ENCODE measurements at regions not wholly inside any gene's neighbourhood (a gene's known extent, or its start where the extent isn't known, plus 50 kb on each side); places are given as distances from the start of the nearest gene placed in this dataset.

- Histone ChIP-seq H2BK15ac (ENCODE audit: low read length) (no peak overlapping the region), H3K79me1 (ENCODE audit: low read depth, low read length) (no peaks in the 10 kb centered on the region), H3K79me2 (ENCODE audit: control insufficient read depth in 1 of 2, insufficient read depth in 2 of 2, low read length in 2 of 2) (no peaks in the 10 kb centered on the region), H2AK5ac (ENCODE audit: low read depth, low read length) (no peak overlapping the region), H3K4me3 (ENCODE audit: extremely low read depth in 1 of 4, insufficient read depth in 2 of 4, low read depth in 3 of 4, low read length in 4 of 4) (no peak overlapping the region), H3K27ac (ENCODE audit: low read depth, low read length) (no peak overlapping the region), H3K23me2 (ENCODE audit: low read depth, low read length) (no peaks in the 10 kb centered on the region), H3K18ac (ENCODE audit: extremely low read depth, low read length) (no peak overlapping the region), H2BK12ac (ENCODE audit: low read depth, low read length) (no peak overlapping the region), H3K4me1 (replicated peaks in 1 of 4; ENCODE audit: control insufficient read depth in 3 of 4, insufficient read depth in 4 of 4, low read length in 3 of 4) (no peaks in the 10 kb centered on the region), H4K5ac (ENCODE audit: insufficient read length, low read depth, low read length) (no peak overlapping the region), H4K20me1 (replicated peaks in 1 of 2; ENCODE audit: control insufficient read depth in 1 of 2, insufficient read depth in 2 of 2, low read length in 2 of 2) (no peaks in the 10 kb centered on the region), H3K9me3 (ENCODE audit: insufficient read depth in 2 of 2, low read depth in 1 of 2, low read length in 1 of 2) (no peaks in the 10 kb centered on the region), H2BK5ac (ENCODE audit: low read depth, low read length) (no peak overlapping the region), H3K56ac (replicated peaks; ENCODE audit: insufficient read length, low read depth, low read length) (no peak overlapping the region), H3K4ac (replicated peaks; ENCODE audit: insufficient read length, low read depth, low read length) (no peak overlapping the region), H2AFZ (ENCODE audit: low read length) (no peak overlapping the region), H3K27me3 (replicated peaks in 1 of 4; ENCODE audit: control insufficient read depth in 3 of 4, extremely low read depth in 1 of 4, insufficient read depth in 3 of 4, low read length in 3 of 4) (no peaks in the 10 kb centered on the region), H2BK120ac (replicated peaks; ENCODE audit: low read depth, low read length) (no peak overlapping the region), H3K23ac (ENCODE audit: insufficient read length) (no peak overlapping the region), H3K9ac (replicated peaks in 1 of 4; ENCODE audit: extremely low read depth in 1 of 4, low read depth in 3 of 4, low read length in 3 of 4) (no peak overlapping the region), H3K4me2 (ENCODE audit: insufficient read depth in 1 of 2, low read depth in 2 of 2, low read length in 2 of 2) (no peak overlapping the region), H4K8ac (ENCODE audit: extremely low read depth, insufficient read depth, low read length) (no peak overlapping the region), H3K14ac (ENCODE audit: insufficient read length) (no peak overlapping the region), H4K91ac (replicated peaks; ENCODE audit: insufficient read length, low read length) (no peak overlapping the region), H3K36me3 (ENCODE audit: control insufficient read depth in 2 of 4, insufficient read depth in 4 of 4, low read length in 3 of 4) (no peaks in the 10 kb centered on the region), H2BK20ac (ENCODE audit: low read length) (no peak overlapping the region)
- no peak for TF ChIP-seq MAX (IDR thresholded peaks at IDR 0.05)
- no peak for TF ChIP-seq CHD1 (IDR thresholded peaks at IDR 0.05; ENCODE audit: low read depth, low read length)
- TF ChIP-seq PHF8 (conservative IDR thresholded peaks at IDR 0.05; ENCODE audit: low read depth, low read length): no peak
- CTCF ChIA-PET (ENCODE audit: partially characterized antibody): interaction anchor here (1.5 kb wide), 1 partner anchor 10 kb away, joined by 6 read pairs; no protein-coding TSS in a partner anchor
- POLR2A ChIA-PET (ENCODE audit: partially characterized antibody): interaction anchor here (0.6 kb wide), 1 partner anchor 1276 kb away, joined by 3 read pairs; no protein-coding TSS in a partner anchor
- WGBS, 2 experiments (ENCODE audit: extremely low coverage in 1 of 2, insufficient coverage in 1 of 2, insufficient read length in 1 of 2, insufficient replicate concordance in 2 of 2, low coverage in 1 of 2, low lambda C conversion rate in 2 of 2, missing lambda C conversion rate in 1 of 2): 89% methylated on average over 4 of the region's 4 CpGs; no CpG with 5 or more reads in 1 of the 2 experiments
- FAIRE-seq (no peak), DNase-seq (ENCODE audit: low read depth in 1 of 2, low spot score in 2 of 2) (no peak)
Measured at GRCh38 chr3:18481946-18482548, 56.9 kb upstream of the SATB1 start.

Data from H1 (cell line).